ENCODE measurements at regions not wholly inside any gene's neighbourhood (a gene's known extent, or its start where the extent isn't known, plus 50 kb on each side); places are given as distances from the start of the nearest gene placed in this dataset.
A peak's percentile ranks its signal among the peaks of the same experiment; 100 is the strongest.

DNA sequence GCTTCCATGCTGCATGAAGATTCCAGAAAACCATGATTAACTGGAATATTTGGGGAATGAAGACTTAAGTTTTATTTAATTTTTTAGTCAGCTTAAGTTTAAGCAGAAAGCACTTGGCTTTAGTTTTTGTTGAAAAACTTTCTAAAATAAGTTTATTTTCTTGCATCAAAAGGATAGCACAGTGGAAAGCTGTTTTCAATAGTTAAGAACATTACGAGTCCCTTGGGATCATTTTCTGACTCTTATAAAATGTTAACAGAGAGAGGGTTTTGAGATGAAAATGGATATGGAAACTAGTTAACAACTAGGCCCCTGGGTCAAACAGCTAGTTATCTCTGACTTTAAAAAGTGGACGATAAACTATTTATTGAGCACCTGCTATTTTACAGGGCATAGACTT is 181.9 kb upstream of the SLC38A2 start:
- peaks cover 4% of the 10 kb centered on the region; the same call in 1 of the 2 replicates for H3K9me3 Mint-ChIP-seq
- no peak overlapping the region for H3K4me3 Mint-ChIP-seq
- H3K27ac Mint-ChIP-seq, result peak overlapping the region; percentile 87
- no peak for DNase-seq
- TF ChIP-seq, protein P1, sequence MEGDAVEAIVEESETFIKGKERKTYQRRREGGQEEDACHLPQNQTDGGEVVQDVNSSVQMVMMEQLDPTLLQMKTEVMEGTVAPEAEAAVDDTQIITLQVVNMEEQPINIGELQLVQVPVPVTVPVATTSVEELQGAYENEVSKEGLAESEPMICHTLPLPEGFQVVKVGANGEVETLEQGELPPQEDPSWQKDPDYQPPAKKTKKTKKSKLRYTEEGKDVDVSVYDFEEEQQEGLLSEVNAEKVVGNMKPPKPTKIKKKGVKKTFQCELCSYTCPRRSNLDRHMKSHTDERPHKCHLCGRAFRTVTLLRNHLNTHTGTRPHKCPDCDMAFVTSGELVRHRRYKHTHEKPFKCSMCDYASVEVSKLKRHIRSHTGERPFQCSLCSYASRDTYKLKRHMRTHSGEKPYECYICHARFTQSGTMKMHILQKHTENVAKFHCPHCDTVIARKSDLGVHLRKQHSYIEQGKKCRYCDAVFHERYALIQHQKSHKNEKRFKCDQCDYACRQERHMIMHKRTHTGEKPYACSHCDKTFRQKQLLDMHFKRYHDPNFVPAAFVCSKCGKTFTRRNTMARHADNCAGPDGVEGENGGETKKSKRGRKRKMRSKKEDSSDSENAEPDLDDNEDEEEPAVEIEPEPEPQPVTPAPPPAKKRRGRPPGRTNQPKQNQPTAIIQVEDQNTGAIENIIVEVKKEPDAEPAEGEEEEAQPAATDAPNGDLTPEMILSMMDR (IDR thresholded peaks at IDR 0.05), result no peak
- peaks cover 13% of the 10 kb centered on the region for H3K36me3 Mint-ChIP-seq (ENCODE audit: low read depth)
- H3K27me3 Mint-ChIP-seq (ENCODE audit: insufficient read depth), result 0 out of 2 replicates have a peak, but pooled peaks cover 3% of the 10 kb centered on the region
- peaks cover 98% of the 10 kb centered on the region for H3K4me1 Mint-ChIP-seq (ENCODE audit: low read depth)

DNA sequence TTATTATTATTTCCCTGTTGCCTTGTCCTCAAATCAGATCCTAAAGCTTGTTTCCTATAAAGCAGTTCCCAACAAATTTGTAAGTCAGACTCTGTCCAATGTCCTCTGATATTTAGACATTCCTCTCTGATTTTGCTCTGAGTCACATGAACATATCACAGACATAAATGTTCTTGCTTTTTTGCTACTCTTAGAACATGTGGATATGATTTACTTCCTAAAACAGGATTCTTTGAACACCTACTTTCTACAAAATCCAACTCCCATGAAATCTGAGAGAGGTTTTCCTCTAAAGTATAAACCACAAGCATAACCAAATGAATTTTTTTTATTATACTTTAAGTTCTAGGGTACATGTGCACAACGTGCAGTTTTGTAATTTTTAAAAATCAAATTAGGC is 181.3 kb upstream of the SLC38A2 start:
- Mint-ChIP-seq H3K27me3 (ENCODE audit: insufficient read depth) (0 out of 2 replicates have a peak, but pooled peaks cover 3% of the 10 kb centered on the region), H3K4me3 (peak overlapping the region; percentile 49), H3K4me1 (ENCODE audit: low read depth) (peaks cover 98% of the 10 kb centered on the region), H3K27ac (peak overlapping the region; percentile 87), H3K9me3 (peaks cover 4% of the 10 kb centered on the region; the same call in 1 of the 2 replicates), H3K36me3 (ENCODE audit: low read depth) (peaks cover 13% of the 10 kb centered on the region)
- peak; percentile 39 for DNase-seq
- TF ChIP-seq, protein P1 (IDR thresholded peaks at IDR 0.05), result no peak

DNA sequence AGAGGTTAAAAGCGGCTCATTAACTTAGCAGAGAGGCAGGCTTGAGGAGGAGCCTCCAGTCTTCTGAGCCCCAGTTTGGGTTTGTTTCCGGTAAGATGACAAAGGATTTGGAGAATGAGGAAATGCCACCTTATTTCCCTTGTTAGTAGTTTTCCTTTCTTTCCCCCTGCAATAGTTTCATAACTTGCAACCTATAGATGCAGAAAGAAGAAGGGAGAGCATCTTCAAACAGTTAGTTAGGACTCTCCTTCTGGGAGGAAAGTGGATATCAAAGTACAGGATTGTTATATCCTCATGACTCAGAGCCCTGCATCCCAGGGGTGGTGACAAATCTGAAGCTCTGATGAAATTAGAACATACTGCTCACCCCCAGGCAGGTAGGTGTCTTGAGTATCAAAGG is 180.7 kb upstream of the SLC38A2 start:
- Mint-ChIP-seq H3K4me1 (ENCODE audit: low read depth) (peaks cover 98% of the 10 kb centered on the region), H3K4me3 (peak overlapping the region; percentile 48), H3K36me3 (ENCODE audit: low read depth) (peaks cover 11% of the 10 kb centered on the region), H3K27me3 (ENCODE audit: insufficient read depth) (0 out of 2 replicates have a peak, but pooled peaks cover 3% of the 10 kb centered on the region), H3K27ac (peak overlapping the region; percentile 87), H3K9me3 (peaks cover 4% of the 10 kb centered on the region; the same call in 1 of the 2 replicates)
- TF ChIP-seq, protein P1 (IDR thresholded peaks at IDR 0.05), result no peak
- peak; percentile 59 for DNase-seq

DNA sequence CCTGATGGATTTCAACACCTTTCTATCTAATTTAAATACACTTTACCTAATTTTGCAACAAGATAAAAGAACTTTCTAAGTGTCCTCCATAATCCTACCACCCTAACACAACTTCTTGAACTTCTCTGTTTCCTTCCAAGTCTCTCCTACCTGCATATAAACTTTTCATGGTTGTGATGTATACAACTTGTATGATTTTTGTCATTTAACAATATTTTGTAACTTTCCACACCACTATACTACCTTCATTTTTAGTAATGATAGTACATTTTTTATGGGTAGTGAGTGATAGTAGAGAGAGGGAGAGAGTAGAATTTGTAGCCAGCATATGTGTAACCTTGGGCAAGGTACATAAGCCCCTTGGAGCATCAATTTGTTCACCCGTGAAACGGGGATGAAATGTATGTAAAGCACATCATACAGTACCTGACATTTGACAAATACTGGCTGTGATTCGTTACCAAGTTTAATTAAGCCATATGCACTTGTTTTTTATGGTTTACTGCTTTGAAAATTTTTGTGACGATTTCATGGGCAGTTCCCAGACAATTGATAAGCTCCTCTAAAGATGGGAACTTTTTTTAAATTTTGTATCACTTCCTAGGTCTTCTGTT is 177.8 kb upstream of the SLC38A2 start:
- no peak for DNase-seq
- H3K4me1 Mint-ChIP-seq (ENCODE audit: low read depth), result peaks cover 95% of the 10 kb centered on the region
- H3K4me3 Mint-ChIP-seq, result peak overlapping the region; percentile 75
- H3K9me3 Mint-ChIP-seq, result peaks cover 6% of the 10 kb centered on the region; the same call in 1 of the 2 replicates
- 0 out of 2 replicates have a peak, but pooled peaks cover 3% of the 10 kb centered on the region for H3K27me3 Mint-ChIP-seq (ENCODE audit: insufficient read depth)
- peak overlapping the region; percentile 98 for H3K27ac Mint-ChIP-seq
- H3K36me3 Mint-ChIP-seq (ENCODE audit: low read depth), result peaks cover 11% of the 10 kb centered on the region
- TF ChIP-seq, protein P1 (IDR thresholded peaks at IDR 0.05), result no peak

DNA sequence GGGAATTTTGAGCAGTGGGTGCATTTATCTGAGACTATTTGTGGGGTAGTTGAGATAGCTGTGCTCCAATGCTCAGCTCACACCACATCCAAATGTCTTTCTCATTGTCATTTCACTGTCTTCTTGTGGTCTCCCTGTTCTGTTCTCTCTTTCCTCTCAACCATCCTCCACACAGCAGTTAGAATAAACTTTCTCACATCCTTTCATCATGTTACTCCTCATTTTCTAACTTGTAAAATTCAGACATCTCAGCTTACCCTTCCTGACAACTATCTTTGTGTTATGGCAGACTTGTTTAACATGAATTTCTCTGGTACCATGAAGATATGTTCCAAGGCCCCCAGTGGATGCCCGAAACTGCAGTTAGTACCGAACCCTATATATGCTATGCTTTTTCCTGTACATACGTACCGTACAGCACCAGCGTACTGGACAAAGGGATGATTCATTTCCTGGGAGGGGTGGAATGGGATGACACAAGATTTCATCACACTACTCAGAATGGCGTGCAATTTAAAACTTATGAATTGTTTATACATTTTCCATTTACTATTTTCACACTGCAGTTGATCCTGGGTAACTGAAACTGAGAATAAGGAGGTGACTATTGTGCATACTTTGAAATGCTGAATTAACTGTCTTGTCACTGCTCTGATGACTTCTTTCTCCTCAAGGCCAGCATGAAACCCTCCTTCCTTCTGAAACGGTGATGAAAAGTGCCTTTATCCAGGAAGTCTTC is 177.1 kb upstream of the SLC38A2 start:
- no peaks in the 10 kb centered on the region for H3K27me3 Mint-ChIP-seq (ENCODE audit: insufficient read depth)
- H3K4me1 Mint-ChIP-seq (ENCODE audit: low read depth), result peaks cover 89% of the 10 kb centered on the region
- H3K36me3 Mint-ChIP-seq (ENCODE audit: low read depth), result peaks cover 12% of the 10 kb centered on the region
- TF ChIP-seq, protein P1 (IDR thresholded peaks at IDR 0.05), result no peak
- peak overlapping the region; percentile 75 for H3K4me3 Mint-ChIP-seq
- DNase-seq, result peak; percentile 82
- H3K9me3 Mint-ChIP-seq, result peaks cover 7% of the 10 kb centered on the region; the same call in 1 of the 2 replicates
- peak overlapping the region; percentile 98 for H3K27ac Mint-ChIP-seq

Measured in HFFc6 (cell line).